ENCODE measurements at regions not wholly inside any gene's neighbourhood (a gene's known extent, or its start where the extent isn't known, plus 50 kb on each side); places are given as distances from the start of the nearest gene placed in this dataset.
"Not testable (repeated sequence)": the region's sequence is repeated elsewhere in the genome, so short reads cannot be mapped to it uniquely, and the experiment has no call there.

GRCh38 chr14:105669646-105670045, 143.3 kb downstream of the TMEM121 start:
- DNase-seq (ENCODE audit: low read depth in 4 of 4, low spot score in 3 of 4), result not testable (repeated sequence)

GRCh38 chr14:105672450-105673200, 146.2 kb downstream of the TMEM121 start:
- DNase-seq (ENCODE audit: low read depth in 4 of 4, low spot score in 3 of 4), result not testable (repeated sequence)

GRCh38 chr14:105675433-105675832, 149.1 kb downstream of the TMEM121 start:
- DNase-seq (ENCODE audit: low read depth in 4 of 4, low spot score in 3 of 4), result not testable (repeated sequence)

DNA sequence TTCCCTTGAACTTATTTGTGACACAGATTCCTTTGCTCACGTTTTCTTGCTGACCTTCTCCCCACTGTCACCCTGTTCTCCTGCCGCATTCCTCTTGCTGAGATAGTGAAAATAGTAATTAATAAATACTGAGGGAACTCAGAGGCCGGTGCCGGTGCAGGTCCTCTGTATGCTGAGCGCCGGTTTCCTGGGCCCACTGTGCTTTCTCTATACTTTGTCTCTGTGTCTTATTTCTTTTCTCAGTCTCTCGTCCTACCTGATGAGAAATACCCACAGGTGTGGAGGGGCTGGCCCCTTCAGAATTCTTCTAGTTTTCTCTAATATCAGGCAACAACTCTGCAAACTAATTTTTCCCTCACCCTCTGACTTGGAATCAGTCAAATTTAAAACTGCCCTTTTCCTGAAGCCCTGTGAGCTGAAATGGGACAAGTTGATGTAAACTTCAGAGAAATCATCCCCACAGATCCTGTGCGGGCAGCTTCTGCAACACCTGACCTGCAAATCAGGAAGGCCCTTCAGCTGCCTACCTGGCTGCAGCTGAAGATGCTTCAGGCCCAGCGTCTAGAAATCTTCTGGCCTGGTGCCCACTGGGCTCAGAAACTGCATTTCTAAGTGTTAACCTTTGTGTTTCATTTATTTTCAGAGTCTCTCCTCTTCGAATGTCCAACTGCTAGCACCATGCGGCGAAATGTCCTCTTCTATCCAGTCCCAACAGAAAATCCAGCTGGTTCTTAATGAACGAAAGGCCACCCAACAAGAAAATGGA, 149.7 kb downstream of the TMEM121 start:
- not testable (repeated sequence) for DNase-seq (ENCODE audit: low read depth in 4 of 4, low spot score in 3 of 4)

- not testable (repeated sequence) for DNase-seq (ENCODE audit: low read depth in 4 of 4, low spot score in 3 of 4)
Observed at GRCh38 chr14:105678057-105678456, 151.7 kb downstream of the TMEM121 start.

GRCh38 chr14:105678996-105679958, 152.9 kb downstream of the TMEM121 start:
- DNase-seq (ENCODE audit: low read depth in 4 of 4, low spot score in 3 of 4), result not testable (repeated sequence)

DNA sequence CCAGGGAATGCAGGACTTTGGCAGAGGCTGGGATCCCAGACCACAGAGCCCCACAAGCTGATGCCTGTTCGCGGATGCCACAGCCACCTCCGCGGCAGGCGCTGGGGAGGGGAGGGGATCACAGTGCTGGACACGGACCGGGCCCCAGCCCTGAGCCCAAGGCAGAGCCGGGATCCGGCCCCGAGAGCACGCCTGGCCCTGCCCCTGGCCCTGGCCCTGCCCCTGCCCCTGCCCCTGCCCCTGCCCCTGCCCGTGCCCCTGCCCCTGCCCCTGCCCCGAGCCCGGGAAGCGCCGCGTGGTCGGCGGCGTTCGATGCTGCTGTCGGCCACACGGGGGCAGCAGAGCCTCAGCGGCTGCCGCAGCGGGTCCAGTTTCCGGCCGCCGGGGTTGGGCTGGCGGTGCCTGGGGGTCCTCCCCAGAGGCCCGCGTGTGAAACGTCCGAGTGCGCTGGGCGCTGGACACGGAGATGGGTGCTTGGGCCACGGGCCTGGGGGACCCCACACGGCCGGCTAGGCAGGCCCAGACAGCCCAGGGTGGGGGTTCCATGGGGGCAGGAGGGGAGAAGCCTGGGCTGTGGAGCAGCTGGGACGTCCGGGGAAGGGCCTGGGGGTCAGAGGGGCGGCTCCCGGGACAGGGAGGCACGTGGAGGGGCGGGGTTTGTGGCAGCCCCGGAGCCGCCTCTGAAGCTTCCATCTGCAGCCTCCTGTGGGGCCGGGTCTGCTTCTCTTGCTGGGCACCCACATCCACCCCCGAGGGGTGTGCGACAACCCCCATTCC, 153.8 kb downstream of the TMEM121 start:
- DNase-seq (ENCODE audit: low read depth in 4 of 4, low spot score in 3 of 4), result not testable (repeated sequence)

- not testable (repeated sequence) for DNase-seq (ENCODE audit: low read depth in 4 of 4, low spot score in 3 of 4)
Observed at GRCh38 chr14:105680736-105681098, 154.3 kb downstream of the TMEM121 start.

GRCh38 chr14:105681606-105682185, 155.3 kb downstream of the TMEM121 start:
- not testable (repeated sequence) for DNase-seq (ENCODE audit: low read depth in 4 of 4, low spot score in 3 of 4)

GRCh38 chr14:105682442-105682841, 156.1 kb downstream of the TMEM121 start:
- DNase-seq (ENCODE audit: low read depth in 4 of 4, low spot score in 3 of 4), result not testable (repeated sequence)

DNA sequence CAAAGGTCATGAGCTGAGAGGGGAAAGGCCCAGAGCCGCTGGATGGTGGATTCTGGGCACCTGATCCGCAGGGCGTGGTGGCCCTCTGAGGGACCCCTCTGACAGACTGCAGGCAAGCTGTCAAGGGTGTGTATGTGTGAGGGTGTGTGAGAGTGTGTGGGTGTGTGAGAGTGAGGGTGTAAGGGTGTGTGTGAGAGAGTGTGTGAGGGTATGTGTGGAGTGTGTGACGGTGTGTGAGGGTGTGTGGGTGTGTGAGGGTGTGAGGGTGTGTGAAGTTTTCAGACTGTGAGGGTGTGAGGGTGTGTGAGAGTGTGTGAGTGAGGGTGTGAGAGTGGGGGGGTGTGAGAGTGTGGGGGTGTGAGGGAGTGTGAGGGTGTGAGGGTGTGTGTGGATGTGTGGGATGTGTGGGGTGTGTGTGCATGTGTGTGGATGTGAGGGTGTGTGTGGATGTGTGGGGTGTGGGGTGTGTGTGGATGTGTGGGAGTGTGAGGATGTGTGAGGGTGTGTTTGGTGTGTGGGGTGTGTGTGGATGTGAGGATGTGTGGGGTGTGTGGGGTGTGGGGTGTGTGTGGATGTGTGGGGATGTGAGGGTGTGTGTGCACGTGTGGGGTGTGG, 156.7 kb downstream of the TMEM121 start:
- no peak for DNase-seq (ENCODE audit: low read depth in 4 of 4, low spot score in 3 of 4)

- DNase-seq (ENCODE audit: low read depth in 4 of 4, low spot score in 3 of 4), result not testable (repeated sequence)
Observed at GRCh38 chr14:105684056-105684455, 157.7 kb downstream of the TMEM121 start.

DNA sequence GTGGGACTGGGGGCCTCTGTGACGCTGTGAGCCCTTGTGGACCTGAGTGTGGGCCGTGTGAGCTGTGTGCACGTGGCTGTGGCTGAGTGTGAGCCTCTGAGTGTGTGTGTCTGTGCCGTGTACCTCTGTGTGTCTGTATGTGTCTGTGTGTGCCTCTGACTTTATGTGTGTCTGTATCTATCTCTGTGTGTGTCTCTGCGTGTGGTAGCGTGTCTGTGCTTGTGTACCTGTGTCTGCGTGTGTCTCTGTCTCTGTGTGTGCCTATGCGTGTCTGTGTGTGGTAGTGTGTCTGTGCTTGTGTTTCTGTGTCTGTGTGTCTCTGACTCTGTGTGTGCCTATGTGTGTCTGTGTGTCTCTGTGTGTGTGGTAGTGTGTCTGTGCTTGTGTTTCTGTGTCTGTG, 158.2 kb downstream of the TMEM121 start:
- not testable (repeated sequence) for DNase-seq (ENCODE audit: low read depth in 4 of 4, low spot score in 3 of 4)

DNA sequence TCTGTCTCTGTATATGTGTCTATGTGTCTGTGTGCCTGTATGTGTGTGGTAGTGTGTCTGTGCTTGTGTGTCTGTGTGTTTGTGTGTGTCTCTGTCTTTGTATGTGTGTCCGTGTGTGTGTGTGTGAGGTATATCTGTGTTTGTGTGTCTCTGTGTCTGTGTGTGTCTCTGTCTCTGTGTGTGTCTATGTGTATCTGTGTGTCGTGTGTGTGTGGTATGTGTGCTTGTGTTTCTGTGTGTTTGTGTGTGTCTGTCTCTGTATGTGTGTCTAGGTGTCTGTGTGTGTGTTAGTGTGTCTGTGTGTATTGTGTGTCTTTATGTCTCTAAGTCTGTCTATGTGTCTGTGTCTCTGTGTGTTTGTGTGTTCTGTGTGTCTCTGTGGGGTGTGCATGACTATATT, 158.6 kb downstream of the TMEM121 start:
- DNase-seq (ENCODE audit: low read depth in 4 of 4, low spot score in 3 of 4), result no peak

- DNase-seq (ENCODE audit: low read depth in 4 of 4, low spot score in 3 of 4), result not testable (repeated sequence)
Observed at GRCh38 chr14:105685605-105686004, 159.2 kb downstream of the TMEM121 start.

DNA sequence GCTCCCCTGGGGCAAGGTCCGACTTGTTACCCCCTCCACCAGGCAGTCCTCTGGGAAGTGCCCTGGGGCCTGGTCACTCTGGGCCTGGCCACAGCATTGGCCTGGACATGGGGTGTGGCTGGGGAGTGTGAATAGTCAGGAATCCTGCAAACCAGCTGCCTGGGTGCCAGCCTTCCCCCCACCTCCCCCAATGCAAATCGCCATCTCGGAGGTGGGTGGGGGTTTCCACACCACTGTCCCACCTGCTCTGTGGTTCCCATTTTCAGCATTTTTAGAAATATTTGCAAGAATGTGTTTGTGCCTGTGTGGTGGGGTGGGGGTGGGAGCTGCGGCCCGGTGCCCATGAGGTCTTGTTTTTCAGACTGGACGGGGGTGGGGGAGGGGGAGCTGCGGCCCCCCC, 159.7 kb downstream of the TMEM121 start:
- DNase-seq (ENCODE audit: low read depth in 4 of 4, low spot score in 3 of 4), result not testable (repeated sequence)

DNA sequence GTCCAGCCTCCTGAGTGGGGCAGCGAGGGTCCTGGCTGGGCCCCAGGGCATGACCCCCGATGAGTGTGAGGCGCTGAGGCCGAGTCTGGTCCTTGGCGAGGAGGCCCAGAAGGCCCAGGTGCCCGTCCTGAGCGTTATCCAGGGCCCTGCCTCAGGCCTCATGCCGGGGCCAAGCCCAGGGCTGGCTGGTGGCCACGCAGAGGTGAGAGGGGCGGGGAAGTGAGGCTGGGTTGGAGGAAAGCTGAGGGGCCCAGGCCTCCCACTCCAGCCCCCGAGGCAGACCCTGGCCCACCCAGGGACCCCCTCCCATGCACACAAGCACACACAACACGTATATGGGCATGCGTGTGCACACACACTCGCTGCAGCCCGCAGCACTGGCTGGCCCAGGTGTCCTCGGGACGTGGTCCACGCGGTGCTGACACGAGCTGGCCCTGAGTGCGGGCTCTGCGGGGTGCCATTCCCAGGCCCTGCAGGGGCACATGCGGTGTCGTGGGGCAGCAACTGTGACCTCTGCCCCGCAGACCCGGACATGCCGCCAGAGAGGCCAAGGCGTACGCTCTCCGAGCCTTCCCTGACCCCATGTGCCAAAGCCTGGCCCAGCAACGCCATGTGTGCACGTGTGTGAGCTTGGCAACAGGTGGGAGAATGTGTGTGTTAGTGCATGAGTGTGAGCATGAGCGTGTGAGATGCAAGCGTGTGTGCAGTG, 160.2 kb downstream of the TMEM121 start:
- not testable (repeated sequence) for DNase-seq (ENCODE audit: low read depth in 4 of 4, low spot score in 3 of 4)
